HG03064 (cell line): ENCODE measurements at regions not wholly inside any gene's neighbourhood (a gene's known extent, or its start where the extent isn't known, plus 50 kb on each side); places are given as distances from the start of the nearest gene placed in this dataset.
"Not testable (repeated sequence)": the region's sequence is repeated elsewhere in the genome, so short reads cannot be mapped to it uniquely, and the experiment has no call there.

Source experiments
- ATAC-seq: cut with Tn5 transposase; IDR thresholded peaks from one replicate; pipeline ENCODE4 v1.9.1; 2021; ENCODE audit warnings: low read depth; ENCODE audit not compliant: unreplicated experiment

GRCh38 chr6:22737331-22737730 lies 168.0 kb downstream of the HDGFL1 start:
- no peak for ATAC-seq

GRCh38 chr6:22738194-22738593 lies 168.8 kb downstream of the HDGFL1 start:
- ATAC-seq = no peak

- ATAC-seq = no peak
Measured at GRCh38 chr6:22747571-22747970, 178.2 kb downstream of the HDGFL1 start.

- no peak for ATAC-seq
Measured at GRCh38 chr6:22748681-22749080, 179.3 kb downstream of the HDGFL1 start.

GRCh38 chr6:22749696-22750095 lies 180.3 kb downstream of the HDGFL1 start:
- ATAC-seq = no peak

GRCh38 chr6:22751223-22751622 lies 181.9 kb downstream of the HDGFL1 start:
- no peak for ATAC-seq

- ATAC-seq = no peak
Measured at GRCh38 chr6:22752522-22752921, 183.2 kb downstream of the HDGFL1 start.

- no peak for ATAC-seq
Measured at GRCh38 chr6:22754061-22754460, 184.7 kb downstream of the HDGFL1 start.

GRCh38 chr6:22755605-22756004 lies 186.2 kb downstream of the HDGFL1 start:
- no peak for ATAC-seq

GRCh38 chr6:22756365-22756764 lies 187.0 kb downstream of the HDGFL1 start:
- ATAC-seq = no peak

GRCh38 chr6:22764496-22764895 lies 195.1 kb downstream of the HDGFL1 start:
- ATAC-seq = no peak

- ATAC-seq = no peak
Measured at GRCh38 chr6:22765015-22765414, 195.6 kb downstream of the HDGFL1 start.

- no peak for ATAC-seq
Measured at GRCh38 chr6:22766979-22767378, 197.6 kb downstream of the HDGFL1 start.

GRCh38 chr6:22770054-22770453 lies 200.7 kb downstream of the HDGFL1 start:
- no peak for ATAC-seq

- no peak for ATAC-seq
Measured at GRCh38 chr6:22774129-22774528, 204.8 kb downstream of the HDGFL1 start.

GRCh38 chr6:22778438-22778837 lies 209.1 kb downstream of the HDGFL1 start:
- ATAC-seq = not testable (repeated sequence)

- no peak for ATAC-seq
Measured at GRCh38 chr6:22779062-22779461, 209.7 kb downstream of the HDGFL1 start.

GRCh38 chr6:22783931-22784330 lies 214.6 kb downstream of the HDGFL1 start:
- no peak for ATAC-seq

GRCh38 chr6:22784601-22785410 lies 215.4 kb downstream of the HDGFL1 start:
- no peak for ATAC-seq

- ATAC-seq = no peak
Measured at GRCh38 chr6:22788038-22788437, 218.7 kb downstream of the HDGFL1 start.

- ATAC-seq = no peak
Measured at GRCh38 chr6:22789315-22789714, 219.9 kb downstream of the HDGFL1 start.

GRCh38 chr6:22794844-22795243 lies 225.5 kb downstream of the HDGFL1 start:
- ATAC-seq = no peak

GRCh38 chr6:22800451-22800850 lies 231.1 kb downstream of the HDGFL1 start:
- no peak for ATAC-seq
